ENCODE measurements at regions not wholly inside any gene's neighbourhood (a gene's known extent, or its start where the extent isn't known, plus 50 kb on each side); places are given as distances from the start of the nearest gene placed in this dataset.

GRCh38 chr4:60019180-60019579 is 1180.9 kb upstream of the ADGRL3 start:
- Histone ChIP-seq H3K9me2 (ENCODE audit: insufficient read depth) (no peaks in the 10 kb centered on the region), H3K4me3 (no peak overlapping the region), H3F3A (replicated peaks; ENCODE audit: low read depth) (no peaks in the 10 kb centered on the region), H3K27ac (ENCODE audit: low read depth) (no peak overlapping the region), H3K79me2 (replicated peaks; ENCODE audit: insufficient read depth) (no peaks in the 10 kb centered on the region), H3K4me2 (no peak overlapping the region), H4K20me1 (replicated peaks; ENCODE audit: insufficient read depth) (no peaks in the 10 kb centered on the region), H3K36me3 (ENCODE audit: insufficient read depth) (no peaks in the 10 kb centered on the region), H3K4me1 (ENCODE audit: insufficient read depth) (no peaks in the 10 kb centered on the region; the same call in 1 of the 2 replicates), H3K27me3 (ENCODE audit: insufficient read depth) (no peaks in the 10 kb centered on the region), H2AFZ (peak overlapping the region; percentile 8; the same call in 1 of the 2 replicates)
- Mint-ChIP-seq H3K27ac (no peak overlapping the region), H3K36me3 (ENCODE audit: low read depth) (no peaks in the 10 kb centered on the region), H3K27me3 (ENCODE audit: insufficient read depth, low read depth, poor library complexity) (no peaks in the 10 kb centered on the region), H3K4me1 (peaks cover 8% of the 10 kb centered on the region; the same call in 2 of the 3 replicates), H3K9me3 (no peaks in the 10 kb centered on the region), H3K4me3 (no peak overlapping the region)
- ATAC-seq (no peak; the same call in 2 of the 3 replicates), DNase-seq (ENCODE audit: low spot score) (peak; percentile 34)
- no peak for TF ChIP-seq REST (IDR thresholded peaks at IDR 0.05; ENCODE audit: unreplicated experiment)
- no peak for TF ChIP-seq EZH2phosphoT487 (IDR thresholded peaks at IDR 0.05; ENCODE audit: unreplicated experiment)
- TF ChIP-seq EZH2 (IDR thresholded peaks at IDR 0.05; ENCODE audit: low read depth, unreplicated experiment), result no peak
- TF ChIP-seq CTCF (conservative IDR thresholded peaks at IDR 0.05; ENCODE audit: low read depth in 2 of 2), result peak; percentile 49 to 61
- TF ChIP-seq ZNF331 (CRISPR knock-in tag; IDR thresholded peaks at IDR 0.05; ENCODE audit: low read depth), result no peak

- Histone ChIP-seq H3K4me2 (no peak overlapping the region), H4K20me1 (replicated peaks; ENCODE audit: insufficient read depth) (no peaks in the 10 kb centered on the region), H2AFZ (no peak overlapping the region), H3K36me3 (ENCODE audit: insufficient read depth) (no peaks in the 10 kb centered on the region), H3K27ac (ENCODE audit: low read depth) (no peak overlapping the region), H3K4me1 (ENCODE audit: insufficient read depth) (no peaks in the 10 kb centered on the region; the same call in 1 of the 2 replicates), H3K27me3 (ENCODE audit: insufficient read depth) (no peaks in the 10 kb centered on the region), H3K4me3 (no peak overlapping the region), H3F3A (replicated peaks; ENCODE audit: low read depth) (no peaks in the 10 kb centered on the region), H3K79me2 (replicated peaks; ENCODE audit: insufficient read depth) (no peaks in the 10 kb centered on the region), H3K9me2 (ENCODE audit: insufficient read depth) (no peaks in the 10 kb centered on the region)
- Mint-ChIP-seq H3K27ac (no peak overlapping the region), H3K4me3 (no peak overlapping the region), H3K36me3 (ENCODE audit: low read depth) (no peaks in the 10 kb centered on the region), H3K4me1 (peaks cover 8% of the 10 kb centered on the region; the same call in 2 of the 3 replicates), H3K9me3 (no peaks in the 10 kb centered on the region), H3K27me3 (ENCODE audit: insufficient read depth, low read depth, poor library complexity) (no peaks in the 10 kb centered on the region)
- ATAC-seq, result no peak
- DNase-seq (ENCODE audit: low spot score), result no peak
- TF ChIP-seq CREB1 (CRISPR knock-in tag; IDR thresholded peaks at IDR 0.05; ENCODE audit: low read depth) (no peak), POLR2AphosphoS5 (IDR thresholded peaks at IDR 0.05; ENCODE audit: low read depth) (no peak), JUNB (IDR thresholded peaks at IDR 0.05; ENCODE audit: unreplicated experiment) (no peak), ZNF114 (CRISPR knock-in tag; IDR thresholded peaks at IDR 0.05) (no peak), REST (IDR thresholded peaks at IDR 0.05; ENCODE audit: unreplicated experiment) (no peak)
These were observed 1180.2 kb upstream of the ADGRL3 start for GRCh38 chr4:60019946-60020345.
